IMR-90 (cell line): ENCODE measurements at regions not wholly inside any gene's neighbourhood (a gene's known extent, or its start where the extent isn't known, plus 50 kb on each side); places are given as distances from the start of the nearest gene placed in this dataset.

ENCODE experiments used
- BHLHE40 ChIP-seq: fragments of 150-350 bp; IDR thresholded peaks from 2 replicates; pipeline ENCODE4 v1.6.1; 2016; ENCODE audit warnings: mild to moderate bottlenecking, low read depth, low read length
- CEBPB ChIP-seq: IDR thresholded peaks from 2 replicates; pipeline ENCODE4 v1.6.1; 2012; ENCODE audit warnings: low read depth, low read length, improper control_type of control experiment
- CHD1 ChIP-seq: IDR thresholded peaks from 2 replicates; pipeline ENCODE4 v1.6.1; 2012; ENCODE audit warnings: low read depth, low read length, improper control_type of control experiment
- CTCF ChIP-seq: conservative IDR thresholded peaks from 2 replicates; pipeline ENCODE4 v1.5.1; 2012; ENCODE audit warnings: mild to moderate bottlenecking, low read depth, low read length, improper control_type of control experiment
- POLR2A ChIP-seq: IDR thresholded peaks from 2 replicates; pipeline ENCODE4 v1.6.1; 2012; ENCODE audit warnings: mild to moderate bottlenecking, low read depth, low read length
- RCOR1 ChIP-seq: IDR thresholded peaks from 2 replicates; pipeline ENCODE4 v1.6.1; 2012; ENCODE audit warnings: mild to moderate bottlenecking, low read length, improper control_type of control experiment; ENCODE audit not compliant: insufficient replicate concordance
- RFX5 ChIP-seq: IDR thresholded peaks from 2 replicates; pipeline ENCODE4 v1.8.0; 2012; ENCODE audit warnings: low read depth, mild to moderate bottlenecking, low read length, moderate library complexity
- USF2 ChIP-seq: fragments of 150-350 bp; IDR thresholded peaks from 2 replicates; pipeline ENCODE4 v1.6.1; 2017; ENCODE audit warnings: mild to moderate bottlenecking, antibody characterized with exemption, low read length, low read depth

- TF ChIP-seq CEBPB (no peak), CTCF (no peak), POLR2A (no peak), BHLHE40 (no peak), RCOR1 (no peak), RFX5 (no peak), CHD1 (no peak), USF2 (no peak)
Measured at GRCh38 chr12:126160912-126161311, 1095.7 kb downstream of the AACS start.
